Activated CD8-positive, alpha-beta memory T cell treated with anti-CD3 and anti-CD28 coated beads for 4 hours (primary cell): ENCODE measurements at regions not wholly inside any gene's neighbourhood (a gene's known extent, or its start where the extent isn't known, plus 50 kb on each side); places are given as distances from the start of the nearest gene placed in this dataset.
"Not testable (repeated sequence)": the region's sequence is repeated elsewhere in the genome, so short reads cannot be mapped to it uniquely, and the experiment has no call there.

Experiments
- DNase-seq, 2 donors: peaks; one replicate each; pipeline ENCODE4 v3.0.0-alpha.2; 2020; ENCODE audit warnings: low read depth in 2 of 2

DNA sequence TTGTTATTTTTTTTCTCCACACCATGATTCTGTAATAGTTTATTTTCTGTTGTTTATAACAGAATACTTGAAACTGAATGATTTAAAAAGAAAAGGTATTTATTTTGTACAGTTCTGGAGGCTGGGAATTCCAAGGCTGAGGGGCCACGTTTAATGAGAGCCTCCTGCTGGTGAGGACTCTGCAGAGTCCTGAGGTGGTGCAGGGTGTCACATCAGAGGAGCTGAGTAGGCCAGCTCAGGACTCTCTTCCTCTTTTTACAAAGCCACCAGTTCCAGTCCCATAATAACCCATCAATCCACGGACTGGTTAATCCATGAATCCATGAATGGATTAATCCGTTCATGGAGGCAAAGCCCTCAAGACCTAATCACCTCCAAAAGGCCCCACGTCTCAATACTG is 71.6 kb downstream of the TFAP2A start:
- DNase-seq, result no peak

DNA sequence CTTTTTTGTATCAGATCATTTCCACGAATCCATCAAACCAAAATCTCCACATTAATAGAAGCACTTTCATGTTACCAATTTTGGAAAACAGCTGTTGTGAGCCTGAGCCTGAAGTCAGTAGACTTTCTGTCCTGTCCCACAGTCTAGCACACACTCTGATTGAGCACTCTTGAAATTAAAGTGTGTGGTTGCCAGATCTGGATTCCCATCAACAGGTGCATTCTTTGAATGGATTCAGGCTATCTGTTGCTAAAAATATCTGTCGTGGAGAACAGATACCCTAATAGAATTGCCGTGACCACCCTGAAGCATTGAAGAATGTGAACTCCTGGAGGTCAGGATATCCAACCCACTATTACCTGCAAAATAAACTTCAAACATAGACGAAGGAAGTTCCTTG is 73.3 kb downstream of the TFAP2A start:
- DNase-seq, result no peak

DNA sequence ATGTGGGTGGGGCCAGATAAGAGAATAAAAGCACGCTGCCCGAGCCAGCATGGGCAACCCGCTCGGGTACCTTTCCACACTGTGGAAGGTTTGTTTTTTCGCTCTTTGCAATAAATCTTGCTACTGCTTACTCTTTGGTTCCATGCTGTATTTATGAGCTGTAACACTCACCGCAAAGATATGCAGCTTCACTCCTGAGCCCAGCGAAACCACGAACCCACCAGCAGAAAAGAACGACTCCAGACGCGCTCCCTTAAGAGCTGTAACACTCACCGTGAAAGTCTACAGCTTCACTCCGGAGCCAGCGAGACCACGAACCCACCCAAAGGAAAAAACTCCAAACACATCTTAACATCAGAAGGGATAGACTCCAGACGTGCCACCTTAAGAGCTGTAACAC is 76.7 kb downstream of the TFAP2A start:
- no peak for DNase-seq

DNA sequence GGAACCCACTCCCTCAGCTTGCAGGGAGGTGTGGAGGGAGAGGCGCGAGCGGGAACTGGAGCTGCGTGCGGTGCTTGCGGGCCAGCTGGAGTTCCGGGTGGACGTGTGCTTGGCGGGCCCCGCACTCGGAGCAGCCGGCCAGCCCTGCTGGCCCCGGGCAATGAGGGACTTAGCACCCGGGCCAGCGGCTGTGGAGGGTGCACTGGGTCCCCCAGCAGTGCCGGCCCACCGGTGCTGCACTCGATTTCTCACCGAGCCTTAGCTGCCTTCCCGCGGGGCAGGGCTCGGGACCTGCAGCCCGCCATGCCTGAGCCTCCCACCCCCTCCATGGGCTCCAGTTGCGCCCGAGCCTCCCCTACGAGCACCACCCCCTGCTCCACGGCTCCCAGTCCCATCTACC is 77.5 kb downstream of the TFAP2A start:
- DNase-seq, result not testable (repeated sequence)

DNA sequence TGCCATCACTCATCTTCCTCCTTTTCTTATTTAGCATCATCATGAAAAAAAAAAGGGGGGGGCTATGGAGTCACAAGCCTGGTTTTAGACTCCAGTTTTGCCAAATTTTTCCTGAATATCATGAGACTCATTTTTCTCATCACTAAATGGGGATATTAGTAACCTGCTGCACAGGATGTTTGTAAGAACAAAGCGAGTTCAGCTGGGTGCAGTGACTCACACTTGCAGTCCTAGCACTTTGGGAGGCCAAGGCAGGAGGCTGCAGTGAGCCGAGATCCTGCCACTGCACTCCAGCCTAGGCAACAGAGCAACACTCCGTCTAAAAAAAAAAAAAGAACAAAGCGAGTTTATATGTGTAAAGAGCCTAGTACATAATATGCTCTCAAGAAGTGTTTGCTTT is 82.8 kb downstream of the TFAP2A start:
- DNase-seq, result no peak

DNA sequence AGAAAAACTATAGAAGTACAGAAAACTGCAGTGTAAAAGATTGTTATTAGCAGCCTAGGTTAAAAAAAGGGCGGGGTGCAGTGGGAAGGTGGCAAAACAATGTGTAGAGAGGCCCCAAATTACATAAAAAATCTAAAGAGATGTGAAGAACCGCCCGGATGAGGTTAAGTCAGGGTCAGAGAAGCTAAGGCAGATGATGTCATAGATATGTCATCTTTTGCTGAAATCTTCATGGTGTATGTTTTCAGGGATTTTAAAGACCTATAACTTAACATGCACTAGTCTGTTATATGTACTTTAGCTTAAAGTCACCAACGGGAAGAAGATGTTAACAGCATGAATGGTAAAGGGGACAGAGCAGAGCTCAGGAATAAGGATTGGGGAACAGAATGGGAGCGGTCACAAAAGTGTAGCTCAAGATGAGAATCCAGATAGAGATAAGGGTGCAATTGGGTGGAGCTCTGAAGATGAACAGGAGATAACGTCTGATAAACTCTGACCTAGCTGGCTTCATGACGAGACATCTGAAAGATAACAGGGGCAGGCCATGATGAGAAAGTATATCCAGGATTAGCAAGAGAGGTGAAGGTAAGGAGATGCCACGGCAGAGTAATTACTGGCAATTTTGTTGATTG is 83.4 kb downstream of the TFAP2A start:
- no peak for DNase-seq

DNA sequence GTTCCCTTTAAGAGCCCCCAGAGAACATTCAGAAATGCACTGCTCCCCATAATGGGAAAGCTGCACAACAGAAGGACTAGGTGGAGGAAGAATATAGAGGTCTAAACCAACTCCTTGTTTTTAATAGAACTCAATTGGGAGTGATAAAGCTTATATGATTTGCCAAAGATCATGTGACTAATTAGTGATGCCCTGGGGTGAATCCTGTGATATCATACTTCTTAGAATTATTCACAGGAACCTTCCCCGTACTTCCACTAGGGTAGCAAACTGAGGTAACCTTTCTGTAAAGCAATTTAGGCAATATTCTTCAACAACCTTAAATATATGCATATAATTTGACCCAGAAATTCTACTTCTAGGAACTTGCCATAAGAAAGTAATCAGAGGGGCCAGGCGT is 84.4 kb downstream of the TFAP2A start:
- DNase-seq, result no peak

DNA sequence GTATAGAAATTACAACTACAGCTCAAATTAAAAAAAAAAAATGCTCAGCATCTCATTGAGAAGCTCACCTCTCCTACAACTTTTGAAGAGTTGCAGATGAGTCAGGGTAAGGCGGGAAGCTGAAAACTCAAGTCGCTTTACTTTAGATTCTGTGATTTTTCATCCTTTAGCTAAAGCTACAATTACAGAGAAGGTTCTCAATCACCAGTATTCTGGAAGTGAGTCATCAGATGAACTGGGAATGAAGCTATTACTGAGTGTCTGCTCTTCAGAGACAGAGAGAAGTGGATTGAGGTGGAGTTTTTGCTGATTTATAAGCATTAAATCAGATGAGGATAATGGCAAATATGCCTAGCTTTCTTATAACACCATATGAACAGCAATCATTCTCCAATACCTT is 91.9 kb downstream of the TFAP2A start:
- DNase-seq, result no peak

DNA sequence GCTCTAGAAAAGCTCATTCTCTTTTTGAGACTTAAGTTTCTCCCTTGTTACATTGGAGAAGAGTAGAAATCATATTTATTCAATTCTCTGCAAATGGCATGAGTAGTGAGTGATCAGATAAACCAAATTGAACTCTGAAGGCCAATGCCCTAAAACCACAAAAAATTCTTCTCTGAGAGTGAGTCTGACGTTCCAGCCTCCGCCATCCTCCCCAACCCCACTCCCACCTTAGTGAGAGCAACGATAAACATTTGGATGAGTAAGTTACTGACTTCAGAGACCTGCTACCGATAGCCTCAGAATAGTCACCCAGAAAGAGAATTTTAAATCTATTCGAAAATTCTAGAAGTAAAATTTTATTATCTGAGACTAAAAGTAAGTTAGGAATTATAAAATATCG is 94.6 kb downstream of the TFAP2A start:
- DNase-seq, result no peak

DNA sequence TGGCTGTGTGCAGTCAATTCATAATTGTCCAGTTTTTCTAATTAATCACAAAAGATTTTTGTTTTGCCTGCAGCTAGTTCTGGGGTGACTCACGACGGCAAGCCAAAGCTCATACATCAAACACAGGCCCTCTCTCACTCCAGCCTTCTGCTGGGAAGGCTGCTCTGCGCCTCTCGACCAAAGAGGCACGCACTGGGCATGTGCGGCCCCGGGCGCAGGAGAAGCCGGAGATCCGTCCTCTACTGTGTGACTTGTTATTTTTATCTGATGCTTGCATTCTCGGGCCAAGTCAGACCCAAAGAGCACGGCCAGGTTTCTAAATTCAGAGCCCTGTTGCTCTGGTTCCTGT is 98.5 kb downstream of the TFAP2A start:
- no peak for DNase-seq

DNA sequence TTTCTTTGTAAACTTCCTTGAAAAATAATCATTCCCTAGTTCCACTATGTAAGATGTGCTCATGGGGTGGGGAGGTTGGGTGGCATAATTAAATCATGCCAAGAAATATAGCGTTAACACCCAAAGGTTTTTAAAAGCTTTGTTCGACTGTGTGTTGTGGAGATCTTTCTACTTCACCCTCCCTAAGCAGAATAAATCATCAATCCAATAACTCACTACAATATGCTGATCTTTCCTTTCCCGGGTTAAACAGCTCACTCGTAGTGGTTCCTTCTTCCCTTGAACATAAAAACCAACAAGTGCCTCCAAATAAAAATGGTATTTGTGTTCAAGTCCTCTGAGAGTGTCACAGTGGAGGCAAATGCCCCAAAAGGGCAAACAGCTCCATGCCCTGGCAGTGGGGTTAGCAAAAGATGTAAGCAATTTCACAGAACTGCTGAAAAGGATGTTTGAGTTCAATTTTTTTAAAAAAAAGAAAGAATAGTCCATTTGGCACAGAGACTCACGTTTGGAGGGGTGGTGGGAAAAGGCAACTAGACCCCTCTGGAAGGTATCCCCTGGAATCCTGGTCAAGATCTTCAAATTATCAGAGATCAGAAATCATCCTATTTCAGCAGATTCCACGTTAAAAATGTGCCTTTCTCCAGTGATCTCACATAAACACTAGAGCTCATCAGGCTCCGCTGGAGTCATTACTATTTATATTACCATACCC is 99.1 kb downstream of the TFAP2A start:
- DNase-seq, result no peak

DNA sequence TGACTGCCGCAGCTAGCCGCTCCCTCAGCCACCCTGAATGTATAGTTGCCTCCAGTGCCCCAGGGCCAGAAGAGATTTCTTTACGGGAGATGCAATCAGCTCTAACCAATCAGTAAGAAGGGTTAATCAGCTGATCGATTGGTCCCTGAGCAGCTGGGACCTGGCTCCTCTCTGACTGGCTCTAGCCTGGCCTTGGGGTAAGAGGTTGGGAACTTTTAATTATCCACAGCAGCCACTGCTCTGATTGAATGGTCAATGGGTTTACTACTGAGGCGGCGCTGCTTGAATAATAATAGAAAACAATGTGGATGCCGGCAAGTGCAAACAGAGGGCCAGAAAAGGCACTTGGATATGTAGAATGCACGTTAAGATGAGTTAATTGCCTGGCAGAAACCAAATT is 99.8 kb downstream of the TFAP2A start:
- DNase-seq, result no peak

DNA sequence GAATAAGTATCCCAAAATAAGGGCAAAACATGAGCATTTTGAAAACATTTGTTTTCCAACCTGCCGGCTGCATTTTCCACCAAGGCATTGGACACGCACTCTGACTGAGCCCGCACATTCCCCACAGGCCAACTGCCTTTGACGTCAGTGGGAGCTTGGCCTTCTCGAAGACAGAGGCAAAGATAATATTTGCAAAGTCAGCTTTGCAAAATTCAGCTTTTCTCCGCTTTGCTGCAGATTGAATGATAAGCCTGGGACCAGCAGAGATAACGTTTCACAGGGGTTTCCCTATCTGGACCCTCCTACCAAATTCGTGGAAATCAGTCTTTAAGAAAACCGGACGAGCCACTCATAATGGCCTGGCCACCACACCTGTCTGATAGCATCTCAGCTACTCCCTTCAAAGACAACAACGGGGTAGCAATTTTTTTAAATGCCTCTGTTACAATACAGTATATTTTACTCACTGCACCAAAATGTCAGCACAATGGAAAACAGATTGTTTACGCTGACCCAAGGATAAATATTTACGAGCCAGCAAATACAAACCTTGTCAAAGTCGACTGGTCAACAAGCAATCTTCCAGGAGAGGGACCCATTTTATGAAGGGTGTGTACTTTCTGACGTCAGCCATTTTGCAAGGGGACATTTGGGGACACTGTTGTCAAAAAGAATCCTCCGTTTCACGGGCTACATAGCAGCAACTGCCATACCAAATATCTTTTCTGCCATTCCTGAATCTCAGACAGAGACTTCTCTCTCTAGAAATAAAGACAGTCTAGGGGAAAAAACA is 100.5 kb downstream of the TFAP2A start:
- DNase-seq, result no peak

DNA sequence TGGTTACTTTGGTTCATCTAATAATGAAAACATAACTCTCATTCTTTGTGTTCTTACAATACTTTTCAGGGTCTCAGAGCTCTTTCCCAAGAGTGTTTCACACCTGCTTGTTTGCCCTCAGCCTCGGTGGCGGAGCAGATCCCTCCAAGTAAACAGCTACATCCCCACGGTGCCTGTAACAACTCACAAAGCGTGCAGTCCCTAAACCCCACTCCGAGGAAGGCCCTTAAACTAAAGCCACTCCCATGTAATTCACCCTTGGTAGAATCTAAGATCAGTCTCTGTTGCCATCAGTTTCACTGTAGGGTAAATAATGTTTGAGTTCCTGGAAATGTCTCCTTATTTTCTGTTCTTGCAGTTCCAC is 101.1 kb downstream of the TFAP2A start:
- DNase-seq, result no peak

DNA sequence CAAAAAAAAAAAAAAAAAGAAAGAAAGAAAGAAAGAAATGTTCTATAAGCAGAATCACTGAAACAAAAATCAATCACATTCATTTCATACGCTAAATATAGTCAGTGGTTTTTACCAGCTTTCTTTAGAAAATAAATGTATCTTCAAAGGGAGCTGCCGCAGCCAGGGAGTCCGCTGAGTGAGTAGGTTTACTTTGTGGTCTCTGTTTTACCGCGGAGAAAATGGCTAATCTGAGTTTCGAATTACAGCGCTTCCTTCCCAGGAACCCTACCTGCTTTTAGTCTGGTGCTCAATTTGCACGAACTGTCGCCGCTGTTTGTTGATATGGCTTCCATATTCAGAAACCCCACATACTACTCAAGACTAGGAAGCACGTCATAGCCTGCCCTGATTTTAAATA is 102.4 kb downstream of the TFAP2A start:
- no peak for DNase-seq

DNA sequence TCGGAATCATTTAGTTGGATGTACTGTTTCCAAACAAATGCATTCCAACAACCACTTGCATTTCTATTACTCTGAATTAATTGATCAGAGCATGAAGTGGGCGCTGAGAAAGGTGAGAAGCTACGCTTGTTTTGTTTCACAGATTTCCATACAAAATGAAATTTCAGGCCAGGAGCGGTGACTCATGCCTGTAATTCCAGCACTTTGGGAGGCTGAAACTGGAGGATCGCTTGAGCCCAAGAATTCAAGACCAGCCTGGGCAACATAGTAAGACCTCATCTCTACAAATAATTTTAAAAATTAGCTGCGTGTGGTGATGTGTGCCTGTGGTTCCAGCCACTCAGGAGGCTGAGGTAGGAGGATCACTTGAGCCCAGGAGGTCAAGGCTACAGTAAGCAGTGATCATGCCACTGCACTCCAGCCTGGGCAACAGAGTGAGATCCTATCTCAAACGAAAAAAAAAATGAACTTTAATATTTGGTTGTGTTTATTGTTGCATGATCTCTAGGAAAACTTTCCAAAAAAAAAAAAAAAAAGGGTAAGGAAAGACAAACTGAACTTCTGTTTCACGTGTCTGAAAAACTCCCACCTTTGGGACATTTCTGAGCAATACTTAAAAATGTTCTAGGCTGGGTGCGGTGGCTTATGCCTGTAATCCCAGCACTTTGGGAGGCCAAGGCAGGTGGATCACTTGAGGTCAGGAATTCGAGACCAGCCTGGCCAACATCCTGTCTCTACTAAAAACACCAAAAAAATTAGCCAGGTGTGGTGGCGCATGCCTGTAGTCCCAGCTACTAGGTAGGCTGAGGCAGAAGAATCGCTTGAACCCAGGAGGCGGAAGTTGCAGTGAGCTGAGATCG is 103.1 kb downstream of the TFAP2A start:
- not testable (repeated sequence) for DNase-seq

DNA sequence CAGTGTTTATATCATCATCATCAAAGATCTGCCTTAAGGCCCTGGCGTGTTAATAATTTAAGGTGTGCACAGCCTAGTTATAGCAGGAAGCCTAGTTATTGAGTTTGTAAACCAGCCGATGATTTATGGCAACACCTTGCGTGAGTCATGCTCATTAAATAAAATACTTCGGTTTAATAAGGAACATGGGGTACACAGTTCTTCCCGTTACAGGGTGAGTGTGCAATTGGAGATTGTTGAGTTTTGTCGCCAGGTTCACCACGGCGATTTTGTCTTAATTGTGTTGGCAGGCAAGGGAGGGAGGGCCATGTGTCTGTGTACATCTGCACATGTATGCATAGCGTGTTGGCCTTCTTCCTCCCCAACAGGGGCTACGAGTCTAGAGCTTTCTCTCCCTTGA is 104.0 kb downstream of the TFAP2A start:
- DNase-seq, result no peak

DNA sequence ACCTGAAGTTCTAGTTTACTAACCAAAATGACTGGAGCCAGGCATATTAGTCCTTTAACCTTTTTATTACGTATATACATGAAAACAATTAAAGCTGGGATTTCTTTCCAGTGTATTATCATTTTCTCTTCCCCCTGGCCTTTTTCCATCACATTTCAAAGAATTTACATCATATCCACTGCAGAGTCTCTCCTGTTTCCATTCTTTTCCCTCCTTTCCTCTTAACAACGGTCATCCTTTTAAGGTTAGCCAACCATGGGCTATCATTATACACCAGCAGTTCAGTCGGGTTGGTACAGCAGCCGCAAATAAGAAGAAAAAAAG is 104.6 kb downstream of the TFAP2A start:
- no peak for DNase-seq

DNA sequence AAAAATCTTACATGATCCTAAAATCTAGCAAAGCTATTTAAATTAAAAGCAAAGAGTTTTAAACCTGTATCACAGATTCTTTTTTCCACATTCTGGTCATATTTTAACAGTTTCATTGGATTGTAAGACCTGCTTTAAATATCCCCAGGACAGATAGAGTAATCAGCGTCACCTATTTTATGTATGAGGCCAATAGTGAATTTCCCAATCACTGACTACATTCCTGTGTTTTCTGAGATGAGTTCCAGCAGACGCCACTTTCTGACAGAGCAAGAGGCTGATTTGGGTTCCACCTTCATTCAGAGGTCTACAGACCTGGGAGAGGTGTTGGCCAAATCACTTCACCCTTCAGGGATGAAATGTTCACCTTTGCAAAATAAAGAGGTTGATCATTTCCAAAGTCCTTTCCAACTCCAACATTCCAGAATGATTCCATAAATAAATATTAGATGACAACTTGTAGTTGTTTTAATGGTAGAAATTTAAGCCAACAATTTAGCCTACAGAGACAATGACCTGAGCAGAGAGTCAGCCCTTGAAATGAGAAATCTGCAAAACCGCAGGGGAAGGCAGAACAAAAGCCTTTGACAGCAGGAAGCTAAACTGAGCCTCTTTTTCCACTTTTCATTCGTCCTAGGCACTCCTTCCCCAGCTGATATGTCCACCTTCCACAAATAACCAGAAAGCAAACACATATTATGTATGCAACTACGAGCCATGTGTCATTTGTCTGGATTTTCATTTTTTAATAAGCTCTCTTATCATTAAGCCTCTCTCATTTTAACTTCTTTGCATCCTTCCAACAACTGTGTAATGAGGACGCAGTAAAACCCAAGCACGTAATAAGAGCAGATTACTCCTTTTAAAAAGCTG is 105.2 kb downstream of the TFAP2A start:
- DNase-seq, result no peak

DNA sequence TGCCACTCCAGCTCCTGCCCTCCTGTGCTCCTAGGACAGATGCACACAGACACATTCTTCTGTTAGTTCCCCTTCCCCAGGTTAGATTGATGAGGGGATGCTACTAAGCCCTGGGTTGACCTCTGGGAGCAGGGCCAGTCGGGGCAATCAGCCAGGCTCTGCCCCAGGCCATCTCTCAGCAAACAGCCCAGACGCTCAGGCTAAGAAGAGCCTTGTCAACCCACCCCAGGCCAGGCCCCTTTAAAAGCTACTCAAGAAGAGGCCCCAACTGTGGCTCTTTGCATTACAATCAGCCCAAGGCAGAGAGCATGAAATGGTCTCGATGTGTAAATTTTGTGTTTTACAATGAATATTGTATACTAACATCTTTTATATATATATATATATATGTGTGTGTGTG is 107.4 kb downstream of the TFAP2A start:
- no peak for DNase-seq

DNA sequence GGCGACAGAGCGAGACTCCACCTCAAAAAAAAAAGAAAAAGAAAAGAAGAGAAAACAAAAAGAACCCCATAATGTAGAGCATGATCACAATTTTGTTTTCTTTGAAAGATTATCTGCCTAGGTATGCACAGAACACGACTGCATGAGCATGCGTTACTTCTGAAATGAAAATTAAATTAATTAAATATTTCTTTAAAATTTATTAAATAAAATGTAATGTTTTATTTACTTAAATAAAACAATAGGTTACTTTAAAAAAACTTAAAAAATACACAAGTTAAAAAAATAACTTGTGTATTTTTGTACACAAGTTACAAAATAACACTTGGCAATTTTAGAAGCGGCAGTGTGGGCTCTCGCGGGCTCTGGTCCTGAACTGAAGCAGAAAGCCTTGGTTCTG is 107.8 kb downstream of the TFAP2A start:
- no peak for DNase-seq
